KMS-11 (cell line): ENCODE measurements at regions not wholly inside any gene's neighbourhood (a gene's known extent, or its start where the extent isn't known, plus 50 kb on each side); places are given as distances from the start of the nearest gene placed in this dataset.

Experiments used
- H2AFZ ChIP-seq: fragments of 200-600 bp; sonication (generic); 2 replicates; pipeline ENCODE4 v1.6.1; 2016; ENCODE audit warnings: antibody characterized with exemption, mixed run types, low read depth
- H3K27ac ChIP-seq: fragments of 200-600 bp; sonication (generic); 2 replicates; pipeline ENCODE4 v1.6.1; 2016; ENCODE audit warnings: mild to moderate bottlenecking, mixed run types
- H3K27me3 ChIP-seq: fragments of 200-600 bp; sonication (generic); 2 replicates; pipeline ENCODE4 v1.6.1; 2017; ENCODE audit warnings: mild to moderate bottlenecking, low read depth, mixed run types, moderate library complexity; ENCODE audit not compliant: insufficient read depth
- H3K36me3 ChIP-seq: fragments of 200-600 bp; sonication (generic); 2 replicates; pipeline ENCODE4 v1.6.1; 2017; ENCODE audit warnings: mild to moderate bottlenecking, mixed run types; ENCODE audit not compliant: insufficient read depth
- H3K4me1 ChIP-seq: fragments of 200-600 bp; sonication (generic); 2 replicates; pipeline ENCODE4 v1.6.1; 2016; ENCODE audit warnings: mild to moderate bottlenecking, low read depth, mixed run types; ENCODE audit not compliant: poor library complexity, severe bottlenecking
- H3K4me2 ChIP-seq: fragments of 200-600 bp; sonication (generic); 2 replicates; pipeline ENCODE4 v1.7.0; 2016; ENCODE audit warnings: mild to moderate bottlenecking, mixed run types
- H3K4me3 ChIP-seq: fragments of 200-600 bp; sonication (generic); IDR thresholded peaks from 2 replicates; pipeline ENCODE4 v1.6.1; 2017; ENCODE audit warnings: low read depth, low read length, mixed read lengths; ENCODE audit not compliant: insufficient read depth
- H3K79me2 ChIP-seq: fragments of 200-600 bp; sonication (generic); 2 replicates; pipeline ENCODE4 v1.6.1; 2016; ENCODE audit warnings: low read depth, mixed run types; ENCODE audit not compliant: insufficient read depth
- H3K9ac ChIP-seq: fragments of 200-600 bp; sonication (generic); 2 replicates; pipeline ENCODE4 v1.6.1; 2016; ENCODE audit warnings: mild to moderate bottlenecking, mixed run types
- H4K20me1 ChIP-seq: fragments of 200-600 bp; sonication (generic); 2 replicates; pipeline ENCODE4 v1.6.1; 2016; ENCODE audit warnings: mild to moderate bottlenecking, mixed run types; ENCODE audit not compliant: insufficient read depth
- CTCF ChIP-seq: fragments of 200-600 bp; sonication (generic); conservative IDR thresholded peaks from 2 replicates; pipeline ENCODE4 v1.6.1; 2017; ENCODE audit warnings: low read depth, mild to moderate bottlenecking, antibody characterized with exemption, low read length, moderate library complexity, mixed read lengths

DNA sequence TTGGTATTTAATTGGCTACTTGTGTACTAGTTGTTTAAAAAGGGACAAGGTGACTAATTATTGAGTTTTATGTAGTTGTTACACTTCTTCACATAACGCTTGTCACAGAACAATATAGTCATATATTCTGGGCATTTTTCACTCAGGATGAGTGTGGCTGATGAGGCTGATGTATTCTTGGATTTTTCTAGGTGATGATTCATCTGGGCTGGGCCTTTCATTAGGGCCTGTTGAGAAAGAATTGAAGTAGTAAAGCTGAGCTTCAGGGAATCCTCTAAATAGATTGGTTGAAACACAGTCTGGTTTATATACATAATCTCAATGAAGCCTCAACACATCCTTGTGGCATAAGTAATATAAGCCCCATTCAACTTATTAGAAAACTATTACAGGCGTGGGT lies 445.7 kb downstream of the DAD1 start:
- H3K4me2 ChIP-seq, result no peak overlapping the region

GRCh38 chr14:22140633-22141032 lies 448.4 kb downstream of the DAD1 start:
- Histone ChIP-seq H3K4me2 (no peak overlapping the region), H4K20me1 (no peaks in the 10 kb centered on the region), H3K27ac (no peak overlapping the region), H2AFZ (no peak overlapping the region), H3K4me3 (no peak overlapping the region), H3K36me3 (no peaks in the 10 kb centered on the region), H3K27me3 (no peaks in the 10 kb centered on the region), H3K9ac (no peak overlapping the region), H3K4me1 (no peaks in the 10 kb centered on the region), H3K79me2 (no peaks in the 10 kb centered on the region)
- TF ChIP-seq CTCF, result no peak

More for the DNA sequence above, 445.7 kb downstream of the DAD1 start:
- H4K20me1 ChIP-seq, result no peaks in the 10 kb centered on the region
- H3K4me1 ChIP-seq, result no peaks in the 10 kb centered on the region
- no peak overlapping the region for H2AFZ ChIP-seq
- no peak overlapping the region for H3K4me3 ChIP-seq
- H3K27me3 ChIP-seq, result no peaks in the 10 kb centered on the region
- H3K79me2 ChIP-seq, result no peaks in the 10 kb centered on the region
- H3K9ac ChIP-seq, result no peak overlapping the region
- TF ChIP-seq CTCF, result no peak
- H3K27ac ChIP-seq, result no peak overlapping the region
- no peaks in the 10 kb centered on the region for H3K36me3 ChIP-seq

DNA sequence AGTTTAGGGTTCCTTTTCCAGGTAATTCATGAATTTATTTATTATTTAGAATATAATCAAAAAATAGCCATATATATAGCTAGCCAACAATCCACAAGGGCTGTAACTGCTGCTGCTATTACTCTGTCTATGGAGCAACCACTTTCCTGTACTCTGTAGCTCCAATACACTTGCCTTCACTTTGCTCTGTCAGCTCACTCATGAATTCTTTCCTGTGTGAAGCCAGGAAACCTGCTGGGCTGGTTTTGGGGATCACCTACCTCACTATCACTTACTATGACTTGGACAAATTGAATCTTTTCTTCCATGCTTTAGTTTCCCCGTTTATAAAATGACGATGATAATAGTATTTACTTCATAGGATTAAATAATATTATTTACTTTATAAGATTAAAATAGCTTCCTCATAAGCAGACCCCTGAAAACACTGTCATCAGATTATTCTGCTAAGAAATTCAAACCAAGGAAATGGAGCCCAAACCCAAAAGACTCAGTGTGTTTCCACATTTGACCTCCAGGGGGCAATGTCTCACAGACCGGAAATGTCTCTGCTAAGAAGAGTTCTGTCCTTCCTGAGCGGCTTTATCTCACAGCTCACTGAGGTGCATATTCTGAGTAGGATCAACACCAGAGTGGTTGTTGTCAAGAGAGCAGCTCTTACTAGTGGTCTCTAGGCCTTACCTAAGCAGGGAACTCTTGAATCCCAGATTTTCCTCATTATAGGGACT lies 457.1 kb downstream of the DAD1 start:
- H3K27me3 ChIP-seq, result no peaks in the 10 kb centered on the region
- H3K4me1 ChIP-seq, result no peaks in the 10 kb centered on the region
- no peak overlapping the region for H3K9ac ChIP-seq
- TF ChIP-seq CTCF, result peak; percentile 66
- no peaks in the 10 kb centered on the region for H3K79me2 ChIP-seq
- H3K27ac ChIP-seq, result no peak overlapping the region
- no peaks in the 10 kb centered on the region for H3K36me3 ChIP-seq
- no peak overlapping the region for H3K4me2 ChIP-seq
- H2AFZ ChIP-seq, result no peak overlapping the region
- no peak overlapping the region for H3K4me3 ChIP-seq
- H4K20me1 ChIP-seq, result no peaks in the 10 kb centered on the region

DNA sequence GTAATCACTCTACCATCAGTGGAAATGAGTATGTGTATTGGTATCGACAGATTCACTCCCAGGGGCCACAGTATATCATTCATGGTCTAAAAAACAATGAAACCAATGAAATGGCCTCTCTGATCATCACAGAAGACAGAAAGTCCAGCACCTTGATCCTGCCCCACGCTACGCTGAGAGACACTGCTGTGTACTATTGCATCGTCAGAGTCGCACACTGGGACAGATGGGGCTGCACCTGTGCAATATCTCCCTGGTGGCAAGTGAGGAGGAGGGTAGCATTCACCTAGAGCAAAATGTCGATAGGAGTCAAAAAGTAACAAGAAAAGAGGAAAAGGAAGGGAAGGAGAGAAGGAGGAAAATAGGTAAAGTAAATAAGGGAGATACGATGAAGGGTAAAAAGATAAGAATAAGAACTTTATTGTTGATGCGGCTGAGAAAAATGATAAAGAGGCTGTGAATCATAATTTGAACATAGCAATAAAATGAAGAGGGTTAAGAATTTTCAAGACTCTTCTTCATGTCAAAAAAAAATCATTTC lies 450.5 kb upstream of the OR4E1 start:
- H2AFZ ChIP-seq, result no peak overlapping the region
- H3K27ac ChIP-seq, result no peak overlapping the region
- no peaks in the 10 kb centered on the region for H3K36me3 ChIP-seq
- TF ChIP-seq CTCF, result no peak
- no peak overlapping the region for H3K4me2 ChIP-seq
- H3K4me3 ChIP-seq, result no peak overlapping the region
- H3K4me1 ChIP-seq, result no peaks in the 10 kb centered on the region
- H3K9ac ChIP-seq, result no peak overlapping the region
- no peaks in the 10 kb centered on the region for H3K79me2 ChIP-seq
- no peaks in the 10 kb centered on the region for H3K27me3 ChIP-seq
- H4K20me1 ChIP-seq, result no peaks in the 10 kb centered on the region
